ENCODE measurements at regions not wholly inside any gene's neighbourhood (a gene's known extent, or its start where the extent isn't known, plus 50 kb on each side); places are given as distances from the start of the nearest gene placed in this dataset.
A peak's percentile ranks its signal among the peaks of the same experiment; 100 is the strongest.

GRCh38 chr18:50461251-50461650 is 86.4 kb downstream of the SKA1 start:
- no peak for FAIRE-seq
- DNase-seq (ENCODE audit: insufficient read length, low spot score), result no peak
- no peak for TF ChIP-seq POLR2A (IDR thresholded peaks at IDR 0.05; ENCODE audit: low read depth, low read length)

GRCh38 chr18:50465211-50466153 is 90.6 kb downstream of the SKA1 start:
- FAIRE-seq (no peak), DNase-seq (ENCODE audit: insufficient read length, low spot score) (no peak)
- TF ChIP-seq POLR2A (IDR thresholded peaks at IDR 0.05; ENCODE audit: low read depth, low read length), result no peak

- FAIRE-seq (no peak), DNase-seq (ENCODE audit: insufficient read length, low spot score) (no peak)
- TF ChIP-seq POLR2A (IDR thresholded peaks at IDR 0.05; ENCODE audit: low read depth, low read length), result no peak
Observed at GRCh38 chr18:50466634-50467033, 91.8 kb downstream of the SKA1 start.

- FAIRE-seq (no peak), DNase-seq (ENCODE audit: insufficient read length, low spot score) (no peak)
- TF ChIP-seq POLR2A (IDR thresholded peaks at IDR 0.05; ENCODE audit: low read depth, low read length), result no peak
Observed at GRCh38 chr18:50468807-50469206, 91.1 kb upstream of the MAPK4 start.

- DNase-seq (ENCODE audit: insufficient read length, low spot score) (no peak), FAIRE-seq (no peak)
- TF ChIP-seq POLR2A (IDR thresholded peaks at IDR 0.05; ENCODE audit: low read depth, low read length), result no peak
Observed at GRCh38 chr18:50469380-50469781, 90.5 kb upstream of the MAPK4 start.

- TF ChIP-seq POLR2A (IDR thresholded peaks at IDR 0.05; ENCODE audit: low read depth, low read length), result no peak
- DNase-seq (ENCODE audit: insufficient read length, low spot score) (no peak), FAIRE-seq (no peak)
Observed at GRCh38 chr18:50472941-50473340, 86.9 kb upstream of the MAPK4 start.

- DNase-seq (ENCODE audit: insufficient read length, low spot score) (no peak), FAIRE-seq (no peak)
- no peak for TF ChIP-seq POLR2A (IDR thresholded peaks at IDR 0.05; ENCODE audit: low read depth, low read length)
Observed at GRCh38 chr18:50473881-50474280, 86.0 kb upstream of the MAPK4 start.

GRCh38 chr18:50475538-50476193 is 84.2 kb upstream of the MAPK4 start:
- DNase-seq (ENCODE audit: insufficient read length, low spot score) (no peak), FAIRE-seq (no peak)
- TF ChIP-seq POLR2A (IDR thresholded peaks at IDR 0.05; ENCODE audit: low read depth, low read length), result no peak

- no peak for DNase-seq (ENCODE audit: insufficient read length, low spot score)
- TF ChIP-seq POLR2A (IDR thresholded peaks at IDR 0.05; ENCODE audit: low read depth, low read length), result no peak
- no peak for FAIRE-seq
Observed at GRCh38 chr18:50492097-50492496, 67.8 kb upstream of the MAPK4 start.

GRCh38 chr18:50494569-50494968 is 65.3 kb upstream of the MAPK4 start:
- no peak for DNase-seq (ENCODE audit: insufficient read length, low spot score)
- FAIRE-seq, result no peak
- no peak for TF ChIP-seq POLR2A (IDR thresholded peaks at IDR 0.05; ENCODE audit: low read depth, low read length)

GRCh38 chr18:50506362-50506761 is 53.5 kb upstream of the MAPK4 start:
- DNase-seq (ENCODE audit: insufficient read length, low spot score) (no peak), FAIRE-seq (no peak)
- TF ChIP-seq POLR2A (IDR thresholded peaks at IDR 0.05; ENCODE audit: low read depth, low read length), result no peak

- no peak for FAIRE-seq
- DNase-seq (ENCODE audit: insufficient read length, low spot score), result peak; percentile 4
- TF ChIP-seq POLR2A (IDR thresholded peaks at IDR 0.05; ENCODE audit: low read depth, low read length), result no peak
Observed at GRCh38 chr18:50507120-50507590, 52.7 kb upstream of the MAPK4 start.

- FAIRE-seq (no peak), DNase-seq (ENCODE audit: insufficient read length, low spot score) (no peak)
- no peak for TF ChIP-seq POLR2A (IDR thresholded peaks at IDR 0.05; ENCODE audit: low read depth, low read length)
Observed at GRCh38 chr18:50508228-50508627, 51.7 kb upstream of the MAPK4 start.

GRCh38 chr18:50509012-50509411 is 50.9 kb upstream of the MAPK4 start:
- DNase-seq (ENCODE audit: insufficient read length, low spot score) (no peak), FAIRE-seq (no peak)
- no peak for TF ChIP-seq POLR2A (IDR thresholded peaks at IDR 0.05; ENCODE audit: low read depth, low read length)

Measured in H54 (cell line).